Activated naive CD4-positive, alpha-beta T cell treated with anti-CD3 and anti-CD28 coated beads, Interleukin-2, amount 50 U/mL, for 24 hours (primary cell): ENCODE measurements at regions not wholly inside any gene's neighbourhood (a gene's known extent, or its start where the extent isn't known, plus 50 kb on each side); places are given as distances from the start of the nearest gene placed in this dataset.
A peak's percentile ranks its signal among the peaks of the same experiment; 100 is the strongest.
"Not testable (repeated sequence)": the region's sequence is repeated elsewhere in the genome, so short reads cannot be mapped to it uniquely, and the experiment has no call there.

Experiments
- H3K27ac Mint-ChIP-seq: one replicate; pipeline ENCODE4 v1.8.0; 2021; ENCODE audit warnings: mild to moderate bottlenecking, mixed read lengths
- H3K27me3 Mint-ChIP-seq: one replicate; pipeline ENCODE4 v1.8.0; 2021; ENCODE audit warnings: mixed read lengths
- H3K36me3 Mint-ChIP-seq: one replicate; pipeline ENCODE4 v1.8.0; 2021; ENCODE audit warnings: mixed read lengths
- H3K4me1 Mint-ChIP-seq: one replicate; pipeline ENCODE4 v1.8.0; 2021; ENCODE audit warnings: mixed read lengths
- H3K4me3 Mint-ChIP-seq: one replicate; pipeline ENCODE4 v1.8.0; 2021; ENCODE audit warnings: mild to moderate bottlenecking, mixed read lengths
- H3K9me3 Mint-ChIP-seq: one replicate; pipeline ENCODE4 v1.8.0; 2021; ENCODE audit warnings: mixed read lengths

DNA sequence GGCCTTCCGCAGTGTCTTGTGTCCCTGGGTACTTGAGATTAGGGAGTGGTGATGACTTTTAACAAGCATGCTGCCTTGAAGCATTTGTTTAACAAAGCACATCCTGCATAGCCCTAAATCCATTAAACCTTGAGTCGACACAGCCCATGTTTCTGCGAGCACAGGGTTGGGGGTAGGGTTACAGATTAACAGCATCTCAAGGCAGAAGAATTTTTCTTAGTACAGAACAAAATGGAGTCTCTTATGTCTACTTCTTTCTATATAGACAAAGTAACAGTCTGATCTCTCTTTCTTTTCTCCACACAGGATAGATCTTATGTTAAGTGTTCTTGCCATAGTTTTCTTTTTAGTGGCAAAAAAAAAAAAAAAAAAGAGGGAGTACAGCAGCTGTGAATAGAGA lies 70.2 kb upstream of the SNX9 start:
- H3K27ac Mint-ChIP-seq, H3K4me3 Mint-ChIP-seq: not testable (repeated sequence)

GRCh38 chr6:157753291-157753690 lies 69.8 kb upstream of the SNX9 start:
- H3K27me3 Mint-ChIP-seq, result no peaks in the 10 kb centered on the region

More for the DNA sequence above, 70.2 kb upstream of the SNX9 start:
- H3K4me1 Mint-ChIP-seq, result peaks cover 95% of the 10 kb centered on the region
- H3K27me3 Mint-ChIP-seq, H3K9me3 Mint-ChIP-seq, H3K36me3 Mint-ChIP-seq: not testable (repeated sequence)

GRCh38 chr6:157753801-157754200 lies 69.2 kb upstream of the SNX9 start:
- Mint-ChIP-seq H3K27ac (peak overlapping the region; percentile 94), H3K4me3 (peak overlapping the region; percentile 66), H3K4me1 (peaks cover 98% of the 10 kb centered on the region)
- not testable (repeated sequence) for H3K27me3 Mint-ChIP-seq, H3K36me3 Mint-ChIP-seq, H3K9me3 Mint-ChIP-seq

More at GRCh38 chr6:157753291-157753690, 69.8 kb upstream of the SNX9 start:
- Mint-ChIP-seq H3K27ac (peak overlapping the region; percentile 94), H3K4me3 (peak overlapping the region; percentile 66), H3K9me3 (peaks cover 5% of the 10 kb centered on the region), H3K4me1 (peaks cover 98% of the 10 kb centered on the region), H3K36me3 (peaks cover 6% of the 10 kb centered on the region)

DNA sequence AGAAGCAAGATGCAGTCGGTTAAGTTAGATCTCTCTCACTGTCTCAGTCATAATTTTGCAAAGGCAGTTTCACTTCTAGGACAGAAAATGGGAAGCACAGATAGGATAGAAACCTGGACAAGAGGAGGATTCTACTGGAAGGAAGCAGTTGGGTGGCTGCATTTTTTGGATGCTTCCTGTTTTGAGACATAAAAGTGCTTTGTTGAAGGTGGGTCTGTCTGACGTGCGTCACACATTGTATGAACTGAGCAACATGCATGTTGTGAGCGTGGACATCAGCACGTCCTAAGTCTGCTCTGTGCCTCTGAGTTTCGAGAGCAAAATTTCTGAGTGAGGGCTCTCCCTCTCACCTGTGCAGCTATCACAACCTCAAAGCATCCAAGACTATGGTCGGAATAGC lies 68.7 kb upstream of the SNX9 start:
- H3K27ac Mint-ChIP-seq, result peak overlapping the region; percentile 94
- H3K9me3 Mint-ChIP-seq, result peaks cover 5% of the 10 kb centered on the region
- no peaks in the 10 kb centered on the region for H3K27me3 Mint-ChIP-seq
- peak overlapping the region; percentile 66 for H3K4me3 Mint-ChIP-seq
- peaks cover 97% of the 10 kb centered on the region for H3K4me1 Mint-ChIP-seq
- H3K36me3 Mint-ChIP-seq, result peaks cover 6% of the 10 kb centered on the region

DNA sequence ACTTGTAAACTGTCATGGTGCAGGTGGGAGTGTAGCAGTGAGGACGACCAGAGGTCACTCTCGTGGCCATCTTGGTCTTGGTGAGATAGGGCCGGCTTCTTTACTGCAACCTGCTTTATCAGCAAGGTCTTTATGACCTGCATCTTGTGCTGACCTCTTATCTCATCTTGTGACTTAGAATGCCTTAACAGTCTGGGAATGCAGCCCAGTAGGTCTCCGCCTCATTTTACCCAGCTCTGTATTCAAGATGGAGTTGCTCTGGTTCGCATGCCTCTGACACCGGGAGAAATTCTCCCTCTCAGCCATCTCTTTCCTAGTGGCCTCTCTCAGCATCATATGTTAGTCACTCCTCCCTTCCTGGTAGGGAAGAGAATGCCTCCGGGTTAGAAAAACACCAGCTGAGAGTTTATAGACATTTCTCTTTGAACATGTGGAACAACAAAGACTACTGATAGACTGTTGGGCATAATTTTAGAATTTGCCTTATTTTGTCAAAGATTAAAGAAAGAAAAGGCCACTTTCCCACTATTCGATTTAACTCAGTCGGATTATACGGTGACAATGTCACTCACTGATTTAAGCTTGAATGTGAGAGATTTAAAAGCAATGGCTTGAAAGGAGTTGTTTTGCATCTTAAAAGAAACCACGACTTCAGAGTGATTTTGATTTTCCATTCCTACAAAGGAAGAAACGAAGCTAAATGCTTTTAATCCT lies 67.9 kb upstream of the SNX9 start:
- Mint-ChIP-seq H3K4me1 (peaks cover 92% of the 10 kb centered on the region), H3K4me3 (peak overlapping the region; percentile 74), H3K27me3 (no peaks in the 10 kb centered on the region), H3K36me3 (peaks cover 6% of the 10 kb centered on the region), H3K9me3 (peaks cover 5% of the 10 kb centered on the region), H3K27ac (peak overlapping the region; percentile 99)

DNA sequence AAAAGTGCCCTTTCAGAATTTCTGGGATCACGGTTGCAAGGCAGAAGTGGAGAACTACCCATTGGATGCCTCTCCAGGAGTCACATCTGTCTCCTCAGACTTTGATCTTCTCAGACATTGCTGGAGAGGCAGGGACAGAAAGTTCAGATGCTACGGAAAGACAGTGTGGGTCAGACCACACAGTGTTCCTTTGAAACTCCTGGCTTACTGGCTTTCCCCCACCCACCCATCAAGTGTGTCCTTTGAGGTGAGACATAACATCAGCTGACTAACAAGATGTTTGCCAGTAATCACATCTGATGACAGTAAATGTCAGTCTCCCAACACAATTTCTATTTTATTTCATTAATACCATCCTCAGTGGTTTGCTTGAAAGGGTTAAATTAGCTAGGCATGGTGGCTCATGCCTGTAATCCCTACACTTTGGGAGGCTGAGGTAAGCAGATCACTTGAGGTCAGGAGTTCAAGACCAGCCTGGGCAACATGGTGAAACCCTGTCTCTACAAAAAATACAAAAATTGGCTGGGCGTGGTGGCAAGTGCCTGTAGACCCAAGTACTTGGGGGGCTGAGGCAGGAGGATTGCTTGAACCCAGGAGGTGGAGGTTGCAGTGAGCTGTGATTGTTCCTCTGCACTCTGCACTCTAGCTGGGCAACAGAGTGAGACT lies 67.2 kb upstream of the SNX9 start:
- Mint-ChIP-seq H3K9me3 (no peaks in the 10 kb centered on the region), H3K4me3 (peak overlapping the region; percentile 74), H3K27me3 (no peaks in the 10 kb centered on the region), H3K27ac (peak overlapping the region; percentile 99), H3K4me1 (peaks cover 92% of the 10 kb centered on the region), H3K36me3 (peaks cover 5% of the 10 kb centered on the region)

GRCh38 chr6:157756708-157757429 lies 66.2 kb upstream of the SNX9 start:
- Mint-ChIP-seq H3K27me3 (no peaks in the 10 kb centered on the region), H3K27ac (peak overlapping the region; percentile 99), H3K36me3 (peaks cover 9% of the 10 kb centered on the region), H3K4me1 (peaks cover 92% of the 10 kb centered on the region), H3K4me3 (peak overlapping the region; percentile 74), H3K9me3 (peaks cover 4% of the 10 kb centered on the region)

DNA sequence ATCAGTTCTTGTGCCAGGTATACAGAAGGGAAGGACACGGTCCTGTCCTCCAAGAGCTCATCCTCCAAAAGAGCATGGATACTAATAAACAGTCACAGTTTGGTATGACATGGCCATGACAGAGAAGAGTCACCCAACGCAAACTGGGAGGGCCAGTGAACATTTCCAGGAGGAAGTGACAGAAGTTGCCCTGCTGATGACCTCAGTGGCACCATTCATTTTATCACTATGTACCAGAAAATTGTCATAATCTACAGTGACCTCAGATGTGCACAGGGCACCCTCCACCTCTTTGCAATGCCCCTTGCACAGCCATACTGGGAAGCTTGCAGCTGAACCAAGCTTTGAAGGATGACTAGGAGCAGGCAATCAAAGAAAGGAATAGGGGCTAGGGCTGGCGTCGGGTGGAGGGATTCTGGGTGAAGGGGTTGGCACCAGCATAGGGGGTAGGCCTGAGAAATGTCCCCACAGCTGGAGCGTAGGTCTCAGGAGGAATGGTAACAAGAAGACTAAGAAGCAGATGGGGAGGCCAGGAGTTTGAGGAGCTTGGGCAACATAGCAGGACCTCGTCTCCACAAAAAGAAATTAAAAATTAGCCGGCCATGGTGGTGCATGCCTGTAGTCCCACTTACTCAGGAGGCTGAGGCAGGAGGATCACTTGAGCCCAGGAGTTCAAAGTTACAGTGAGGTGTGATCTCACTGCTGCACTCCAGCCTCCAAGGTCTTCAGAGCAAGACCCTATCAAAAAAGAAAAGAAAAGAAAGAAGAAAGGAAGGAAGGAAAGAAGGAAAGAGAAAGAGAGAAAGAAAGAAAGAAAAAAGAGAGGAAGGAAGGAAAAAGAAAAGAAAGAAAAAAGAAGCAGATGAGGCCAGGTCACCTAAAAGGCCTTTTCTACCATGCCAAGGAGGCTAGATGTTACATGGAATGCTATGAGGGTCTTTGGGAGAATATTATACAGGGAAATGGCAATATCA lies 65.3 kb upstream of the SNX9 start:
- H3K4me3 Mint-ChIP-seq, result no peak overlapping the region

DNA sequence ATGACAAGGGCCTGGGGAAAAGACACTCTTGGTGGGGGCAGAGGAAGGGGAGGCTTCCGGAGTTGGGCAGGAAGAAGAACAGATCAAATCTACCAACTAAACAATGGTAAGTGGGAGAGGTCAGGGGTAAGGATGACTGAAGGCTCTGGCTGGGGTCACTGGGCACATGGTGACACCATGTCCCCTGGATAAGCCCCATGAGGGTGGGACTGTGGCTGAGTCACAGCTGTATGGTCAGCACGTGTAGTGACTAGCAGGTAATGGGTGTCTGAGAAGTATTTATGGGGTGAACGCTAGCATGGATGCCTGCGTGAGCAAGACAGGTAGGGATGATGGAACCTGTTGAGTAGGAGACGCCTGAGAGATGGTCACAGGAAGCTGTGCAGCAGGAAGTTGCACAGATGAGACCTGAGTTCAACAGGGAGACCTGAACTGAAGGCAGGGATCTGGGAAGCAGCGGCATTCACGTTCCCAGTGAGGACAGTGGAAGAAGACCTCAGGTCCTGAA lies 64.5 kb upstream of the SNX9 start:
- peaks cover 10% of the 10 kb centered on the region for H3K36me3 Mint-ChIP-seq
- peak overlapping the region; percentile 26 for H3K4me3 Mint-ChIP-seq
- H3K27me3 Mint-ChIP-seq, result no peaks in the 10 kb centered on the region

More for the DNA sequence above, 65.3 kb upstream of the SNX9 start:
- peaks cover 94% of the 10 kb centered on the region for H3K4me1 Mint-ChIP-seq
- no peaks in the 10 kb centered on the region for H3K27me3 Mint-ChIP-seq
- peak overlapping the region; percentile 99 for H3K27ac Mint-ChIP-seq
- H3K36me3 Mint-ChIP-seq, result peaks cover 10% of the 10 kb centered on the region
- H3K9me3 Mint-ChIP-seq, result peaks cover 4% of the 10 kb centered on the region

DNA sequence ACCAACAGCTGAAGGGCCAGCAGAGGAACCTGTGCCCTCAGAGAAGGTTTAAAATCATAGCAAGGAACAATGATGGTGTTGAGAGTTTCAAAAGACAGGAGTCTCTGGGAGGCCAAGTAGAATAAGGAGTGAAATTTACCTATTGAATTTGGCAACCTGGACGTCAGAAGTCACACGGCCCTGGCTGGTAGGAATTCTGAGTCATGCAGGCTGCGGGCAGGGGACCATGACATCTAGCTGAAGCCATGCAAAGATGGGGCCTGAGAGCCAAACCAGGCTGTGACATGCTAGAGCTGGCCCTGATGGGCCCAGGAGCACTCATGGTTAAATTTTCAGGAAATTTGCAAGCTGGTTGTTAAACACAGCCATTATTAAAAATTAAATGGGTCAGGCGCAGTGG lies 64.0 kb upstream of the SNX9 start:
- H3K4me1 Mint-ChIP-seq, result peaks cover 91% of the 10 kb centered on the region
- no peaks in the 10 kb centered on the region for H3K27me3 Mint-ChIP-seq
- peaks cover 10% of the 10 kb centered on the region for H3K36me3 Mint-ChIP-seq
- peak overlapping the region; percentile 26 for H3K4me3 Mint-ChIP-seq
- H3K9me3 Mint-ChIP-seq, result peaks cover 4% of the 10 kb centered on the region
- H3K27ac Mint-ChIP-seq, result peak overlapping the region; percentile 99

More for the DNA sequence above, 64.5 kb upstream of the SNX9 start:
- peaks cover 91% of the 10 kb centered on the region for H3K4me1 Mint-ChIP-seq
- H3K27ac Mint-ChIP-seq, result peak overlapping the region; percentile 99
- H3K9me3 Mint-ChIP-seq, result peaks cover 4% of the 10 kb centered on the region

DNA sequence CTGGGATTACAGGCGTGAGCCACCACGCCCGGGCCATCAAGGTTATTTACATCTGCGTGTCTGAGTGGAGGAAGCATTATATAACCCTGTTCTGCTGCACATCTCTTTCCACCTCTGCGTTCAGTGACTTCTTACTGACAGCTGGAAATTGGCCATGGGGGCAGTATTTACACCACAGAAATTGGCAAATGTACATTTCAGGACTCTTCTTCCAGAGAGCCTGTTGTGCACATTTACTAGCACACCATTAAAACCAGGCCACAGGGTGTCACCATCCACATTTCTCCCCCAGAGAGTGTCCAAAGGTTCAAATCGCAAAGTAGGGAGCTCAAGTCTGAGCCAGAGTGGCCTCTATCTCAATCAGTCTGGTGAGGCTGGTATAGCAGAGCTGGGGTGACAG lies 62.9 kb upstream of the SNX9 start:
- Mint-ChIP-seq H3K27ac (peak overlapping the region; percentile 100), H3K27me3 (no peaks in the 10 kb centered on the region), H3K4me1 (peaks cover 91% of the 10 kb centered on the region), H3K4me3 (peak overlapping the region; percentile 85), H3K36me3 (peaks cover 6% of the 10 kb centered on the region), H3K9me3 (peaks cover 4% of the 10 kb centered on the region)

DNA sequence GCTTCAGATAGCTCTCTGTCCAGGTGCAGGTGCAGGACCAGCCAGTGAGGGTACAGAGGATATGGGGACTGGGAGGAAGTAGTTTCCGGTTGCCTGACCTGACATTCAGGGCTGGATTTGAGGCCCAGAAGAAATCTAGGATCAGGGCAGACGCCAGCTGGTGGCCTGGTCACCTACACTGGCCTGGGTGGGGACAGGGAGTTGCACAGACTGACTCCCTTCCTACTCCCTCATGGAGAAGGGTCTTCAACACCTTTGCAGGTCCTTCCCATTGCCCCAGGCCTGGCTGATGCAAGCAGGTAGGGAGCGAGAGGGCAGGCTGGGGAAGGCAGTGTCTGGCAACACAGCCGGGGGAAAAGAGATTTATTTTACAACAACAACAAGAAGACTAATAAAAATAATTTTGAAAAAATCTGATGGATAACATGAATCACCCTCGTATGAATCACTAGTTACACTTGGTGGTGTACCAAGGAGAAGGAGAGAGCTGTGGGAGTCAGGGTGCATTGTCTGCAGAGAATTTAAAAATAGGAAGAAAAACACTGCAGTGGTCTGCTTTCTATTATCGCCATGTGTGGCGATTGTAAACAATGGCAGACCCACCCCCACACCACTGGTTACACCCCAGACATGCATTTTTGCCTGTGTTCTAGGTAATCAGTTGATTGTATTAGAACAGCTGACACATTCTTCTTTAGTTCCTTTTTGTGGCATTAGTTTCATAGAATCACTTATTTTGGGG lies 62.3 kb upstream of the SNX9 start:
- Mint-ChIP-seq H3K27ac (peak overlapping the region; percentile 100), H3K9me3 (peaks cover 4% of the 10 kb centered on the region), H3K4me3 (peak overlapping the region; percentile 85), H3K36me3 (peaks cover 6% of the 10 kb centered on the region), H3K4me1 (peaks cover 90% of the 10 kb centered on the region), H3K27me3 (no peaks in the 10 kb centered on the region)

GRCh38 chr6:157761331-157761921 lies 61.6 kb upstream of the SNX9 start:
- H3K27ac Mint-ChIP-seq, result peak overlapping the region; percentile 100
- peaks cover 6% of the 10 kb centered on the region for H3K36me3 Mint-ChIP-seq
- H3K4me1 Mint-ChIP-seq, result peaks cover 89% of the 10 kb centered on the region

GRCh38 chr6:157761926-157762325 lies 61.1 kb upstream of the SNX9 start:
- Mint-ChIP-seq H3K4me1 (peaks cover 88% of the 10 kb centered on the region), H3K4me3 (peak overlapping the region; percentile 85), H3K27me3 (no peaks in the 10 kb centered on the region), H3K27ac (peak overlapping the region; percentile 100), H3K9me3 (peaks cover 4% of the 10 kb centered on the region), H3K36me3 (peaks cover 6% of the 10 kb centered on the region)

More at GRCh38 chr6:157761331-157761921, 61.6 kb upstream of the SNX9 start:
- peaks cover 4% of the 10 kb centered on the region for H3K9me3 Mint-ChIP-seq
- no peaks in the 10 kb centered on the region for H3K27me3 Mint-ChIP-seq
- peak overlapping the region; percentile 85 for H3K4me3 Mint-ChIP-seq
